Heart left ventricle (tissue), 16 donors: ENCODE measurements at regions not wholly inside any gene's neighbourhood (a gene's known extent, or its start where the extent isn't known, plus 50 kb on each side); places are given as distances from the start of the nearest gene placed in this dataset.

Experiments
- ATAC-seq, 4 donors: fragments of 200-7000 bp; cut with Tn5 transposase; one replicate each; pipeline ENCODE4 v1.9.1; 2020 to 2022; ENCODE audit warnings: moderate library complexity in 4 of 4, mild to moderate bottlenecking in 3 of 4, moderate number of reproducible peaks in 1 of 4
- DNase-seq, 5 donors: peaks; one replicate each; pipeline ENCODE4 v3.0.0-alpha.2; 2020
- H3K27ac ChIP-seq, 12 donors: fragments of 200-600 bp; sonication (generic) in 4 of 12; one replicate each; pipeline versions ENCODE4 v1.5.0 to v1.8.0; 2016 to 2022; ENCODE audit warnings: mild to moderate bottlenecking in 2 of 12
- H3K27me3 ChIP-seq, 9 donors: fragments of 200-600 bp; sonication (generic) in 2 of 9; one replicate each; pipeline versions ENCODE4 v1.5.1 to v1.8.0; 2016 to 2022; ENCODE audit warnings: mild to moderate bottlenecking in 3 of 9
- H3K36me3 ChIP-seq, 9 donors: fragments of 200-600 bp; sonication (generic) in 2 of 9; one replicate each; pipeline versions ENCODE4 v1.5.0 to v1.8.0; 2018 to 2022; ENCODE audit warnings: mild to moderate bottlenecking in 2 of 9
- H3K4me1 ChIP-seq, 12 donors: fragments of 200-600 bp; sonication (generic) in 4 of 12; one replicate each; pipeline versions ENCODE4 v1.5.0 to v1.8.0; 2016 to 2022; ENCODE audit warnings: mild to moderate bottlenecking in 3 of 12
- H3K4me3 ChIP-seq, 12 donors: fragments of 200-600 bp; sonication (generic) in 4 of 12; one replicate each; pipeline versions ENCODE4 v1.5.0 to v1.8.0; 2017 to 2022; ENCODE audit warnings: mild to moderate bottlenecking in 9 of 12, moderate library complexity in 4 of 12
- H3K9me3 ChIP-seq, 12 donors: fragments of 200-600 bp; sonication (generic) in 4 of 12; one replicate each; pipeline versions ENCODE4 v1.5.0 to v1.8.0; 2016 to 2022; ENCODE audit warnings: mild to moderate bottlenecking in 1 of 12
- CTCF ChIP-seq, 12 donors: fragments of 200-600 bp; sonication (generic) in 4 of 12; IDR thresholded peaks; one replicate each; pipeline versions ENCODE4 v1.5.0 to v1.8.0; 2018 to 2022; ENCODE audit warnings: antibody characterized with exemption in 12 of 12, mild to moderate bottlenecking in 5 of 12
- POLR2A ChIP-seq, 2 donors: fragments of 450-650 bp; IDR thresholded peaks; one replicate each; pipeline ENCODE4 v1.6.1; 2017; ENCODE audit warnings: antibody characterized with exemption in 2 of 2, mild to moderate bottlenecking in 2 of 2, moderate library complexity in 2 of 2
- WGBS, 4 donors: extraction: QIAGEN DNeasy Blood & Tissue Kit in 2 of 4; methylation state at CpG; one replicate each; pipeline versions ENCODE4 v1.1.5 to v1.1.7; 2013 to 2018; 5-methylcytosine and 5-hydroxymethylcytosine counted together
- intact Hi-C, 10 donors: fragments of 100-400 bp; cut with DNase I; formaldehyde crosslinking; loops; one replicate each; pipeline versions ENCODE4 v1.11.1 to v1.14.2; 2022
- donor health status: ischemic (EF 13 %, LVEDD 7.1; RV severe dilation, severe dysfunction).
- donor health status: healthy with polysubstance abuse.
- donor health status: DM: no; HTN: yes; CAD: no.
- donor health status: DM: no; HTN: no; CAD: no.
- donor health status: ischemic (EF 25% LVEDD 6.9; RV normal size, moderate dysfunction).
- donor health status: ischemic (EF 25% LVEDD 5.7; RV mildly dilated, moderate dysfunction).
- donor health status: healthy.
- donor health status: DM: yes; HTN: yes; CAD: no.
- donor health status: ischemic (EF 35%, LVEDD 5.7; RV mildly dilated, moderate dysfunction).
- donor health status: nonischemic (EF 11% LVEDD 7.7; RV severe dilation, severe dysfunction).
- donor health status: DM: yes; HTN: yes; CAD: no.
- donor health status: PGD.
- donor health status: ischemic (EF 29% LVEDD 5.4; RV normal size, mild dysfunction).
- donor health status: nonischemic (EF 23%, LVEDD 6.1; RV moderate dilation, normal function).

- TF ChIP-seq CTCF (IDR thresholded peaks at IDR 0.05) (no peak), POLR2A (IDR thresholded peaks at IDR 0.05) (no peak)
- Histone ChIP-seq H3K27me3 (no peaks in the 10 kb centered on the region), H3K9me3 (no peaks in the 10 kb centered on the region), H3K4me1 (peaks cover 0 to 5% (median 0%) of the 10 kb centered on the region in 12 donors), H3K4me3 (no peak overlapping the region), H3K27ac (no peak overlapping the region), H3K36me3 (no peaks in the 10 kb centered on the region)
- 90 to 97% (median 94%) methylated on average over 4 of the region's 4 CpGs for WGBS, 4 donors
- DNase-seq (no peak), ATAC-seq (no peak)
- intact Hi-C loops = loop anchor here in 5 of 10 donors (5.0 to 10.0 kb wide), 6 partner anchors 61 to 241 kb away; no protein-coding TSS in a partner anchor
Measured at GRCh38 chr6:53413326-53413725, 64.6 kb upstream of the ELOVL5 start.

- Histone ChIP-seq H3K9me3 (no peaks in the 10 kb centered on the region), H3K27me3 (no peaks in the 10 kb centered on the region), H3K36me3 (no peaks in the 10 kb centered on the region), H3K27ac (no peak overlapping the region), H3K4me1 (peaks cover 0 to 5% (median 0%) of the 10 kb centered on the region in 12 donors), H3K4me3 (no peak overlapping the region)
- DNase-seq = no peak
- no peak for ATAC-seq
- WGBS, 4 donors = 42 to 57% (median 47%) methylated on average over 1 of the region's 1 CpG
- TF ChIP-seq CTCF (IDR thresholded peaks at IDR 0.05) (no peak), POLR2A (IDR thresholded peaks at IDR 0.05) (no peak)
- intact Hi-C loops = loop anchor here in 5 of 10 donors (5.0 to 10.0 kb wide), 6 partner anchors 62 to 240 kb away; no protein-coding TSS in a partner anchor
Measured at GRCh38 chr6:53412751-53413150, 64.0 kb upstream of the ELOVL5 start.

GRCh38 chr6:53412021-53412715, 63.4 kb upstream of the ELOVL5 start:
- intact Hi-C loops = loop anchor here in 5 of 10 donors (5.0 to 10.0 kb wide), 6 partner anchors 63 to 240 kb away; no protein-coding TSS in a partner anchor
- Histone ChIP-seq H3K4me3 (no peak overlapping the region), H3K27ac (no peak overlapping the region), H3K4me1 (peaks cover 0 to 5% (median 0%) of the 10 kb centered on the region in 12 donors), H3K27me3 (no peaks in the 10 kb centered on the region), H3K9me3 (no peaks in the 10 kb centered on the region), H3K36me3 (no peaks in the 10 kb centered on the region)
- no peak for TF ChIP-seq POLR2A (IDR thresholded peaks at IDR 0.05)
- TF ChIP-seq CTCF (IDR thresholded peaks at IDR 0.05) = no peak
- DNase-seq (no peak), ATAC-seq (no peak)
- WGBS, 4 donors = 64 to 77% (median 72%) methylated on average over 5 of the region's 5 CpGs

GRCh38 chr6:53411451-53411850, 62.7 kb upstream of the ELOVL5 start:
- TF ChIP-seq POLR2A (IDR thresholded peaks at IDR 0.05) (no peak), CTCF (IDR thresholded peaks at IDR 0.05) (no peak)
- DNase-seq (no peak), ATAC-seq (no peak)
- peaks cover 0 to 5% (median 0%) of the 10 kb centered on the region in 12 donors for H3K4me1 ChIP-seq
- no peak overlapping the region for H3K4me3 ChIP-seq
- no peaks in the 10 kb centered on the region for H3K9me3 ChIP-seq
- H3K36me3 ChIP-seq = no peaks in the 10 kb centered on the region
- intact Hi-C loops = loop anchor here in 9 of 10 donors (2.0 to 10.0 kb wide), 8 partner anchors 63 to 239 kb away; no protein-coding TSS in a partner anchor
- H3K27ac ChIP-seq = no peak overlapping the region
- 33 to 61% (median 44%) methylated on average over 2 of the region's 2 CpGs for WGBS, 4 donors
- no peaks in the 10 kb centered on the region for H3K27me3 ChIP-seq
